IMR-90 (cell line): ENCODE measurements at regions not wholly inside any gene's neighbourhood (a gene's known extent, or its start where the extent isn't known, plus 50 kb on each side); places are given as distances from the start of the nearest gene placed in this dataset.

ENCODE experiments used
- ATAC-seq: fragments of 200-7000 bp; cut with Tn5 transposase; 2 replicates; pipeline ENCODE4 v1.9.1; 2020; ENCODE audit warnings: low read depth, mild to moderate bottlenecking, moderate library complexity
- BruUV-seq: library from RNA; stranded (reverse); fragments of 400-500 nt; replicated peaks from 2 replicates; lab custom pipeline; 2021; lab: Mats Ljungman, UMichigan
- CTCF ChIA-PET: fragments of 300-600 bp; formaldehyde crosslinking; extraction: SDS; loops from one replicate; lab custom pipeline; 2021; ENCODE audit warnings: antibody characterized with exemption; lab: Yijun Ruan, JAX
- POLR2A ChIA-PET: fragments of 300-600 bp; sonication (Branson Sonifier 250); formaldehyde crosslinking; loops from one replicate; lab custom pipeline; 2022; ENCODE audit warnings: antibody characterized with exemption; ENCODE audit not compliant: unreplicated experiment; lab: Charles Lee
- DNase-seq: peaks from one replicate; pipeline ENCODE4 v3.0.0; 2013
- H2AFZ ChIP-seq: replicated peaks from 2 replicates; pipeline ENCODE3; 2013; ENCODE audit warnings: low read length, mild to moderate bottlenecking; ENCODE audit not compliant: poor library complexity
- H2AK5ac ChIP-seq: 2 replicates; pipeline ENCODE4 v1.6.1; 2013; ENCODE audit warnings: low read depth, low read length, inconsistent platforms
- H2AK9ac ChIP-seq: replicated peaks from 2 replicates; pipeline ENCODE3; 2013; ENCODE audit warnings: mild to moderate bottlenecking, low read depth, low read length, moderate library complexity; ENCODE audit not compliant: poor library complexity
- H2BK120ac ChIP-seq: 2 replicates; pipeline ENCODE4 v1.6.1; 2013; ENCODE audit warnings: low read depth, low read length, inconsistent platforms
- H2BK15ac ChIP-seq: 3 replicates; pipeline ENCODE4 v1.6.1; 2013; ENCODE audit warnings: low read depth, low read length, inconsistent platforms
- H2BK20ac ChIP-seq: 2 replicates; pipeline ENCODE4 v1.6.1; 2013; ENCODE audit warnings: low read depth, mild to moderate bottlenecking, inconsistent platforms, low read length, moderate library complexity
- H2BK5ac ChIP-seq: 2 replicates; pipeline ENCODE4 v1.6.1; 2013; ENCODE audit warnings: mild to moderate bottlenecking, low read depth, low read length, inconsistent platforms; ENCODE audit not compliant: poor library complexity, severe bottlenecking
- H3K14ac ChIP-seq: replicated peaks from 2 replicates; pipeline ENCODE4 v1.6.1; 2013; ENCODE audit warnings: low read depth, low read length, inconsistent platforms
- H3K18ac ChIP-seq: 2 replicates; pipeline ENCODE4 v1.6.1; 2013; ENCODE audit warnings: low read depth, low read length, control low read depth
- H3K23ac ChIP-seq: 2 replicates; pipeline ENCODE4 v1.6.1; 2013; ENCODE audit warnings: low read depth, low read length, inconsistent platforms
- H3K27ac ChIP-seq: 2 replicates; pipeline ENCODE4 v1.5.1; 2013; ENCODE audit warnings: mild to moderate bottlenecking, control low read depth, low read length; ENCODE audit not compliant: insufficient read depth
- H3K27me3 ChIP-seq: 2 replicates; pipeline ENCODE4 v1.6.1; 2013; ENCODE audit warnings: low read length; ENCODE audit not compliant: control insufficient read depth, insufficient read depth
- H3K36me3 ChIP-seq: 2 replicates; pipeline ENCODE4 v1.6.1; 2013; ENCODE audit warnings: low read length, mixed read lengths; ENCODE audit not compliant: control insufficient read depth, insufficient read depth
- H3K4ac ChIP-seq: 2 replicates; pipeline ENCODE4 v1.6.1; 2013; ENCODE audit warnings: low read depth, low read length, inconsistent platforms
- H3K4me1 ChIP-seq: 2 replicates; pipeline ENCODE4 v1.6.1; 2013; ENCODE audit warnings: low read length, mixed read lengths; ENCODE audit not compliant: control insufficient read depth, insufficient read depth
- H3K4me2 ChIP-seq: 2 replicates; pipeline ENCODE4 v1.6.1; 2013; ENCODE audit warnings: low read depth, mild to moderate bottlenecking, control low read depth, low read length, moderate library complexity
- H3K4me3 ChIP-seq: 2 replicates; pipeline ENCODE4 v1.5.1; 2013; ENCODE audit warnings: low read depth, mild to moderate bottlenecking, control low read depth, low read length, moderate library complexity; ENCODE audit not compliant: insufficient read depth
- H3K56ac ChIP-seq: 2 replicates; pipeline ENCODE4 v1.6.1; 2013; ENCODE audit warnings: low read length, inconsistent platforms; ENCODE audit not compliant: insufficient read depth; ENCODE audit errors: extremely low read depth
- H3K79me1 ChIP-seq, 2 experiments: 2 replicates each; pipeline ENCODE4 v1.6.1; 2013; ENCODE audit warnings: low read length in 2 of 2, inconsistent platforms in 1 of 2, low read depth in 1 of 2
- H3K9ac ChIP-seq: 2 replicates; pipeline ENCODE4 v1.6.1; 2013; ENCODE audit warnings: low read depth, low read length, control low read depth
- H3K9me1 ChIP-seq: 2 replicates; pipeline ENCODE4 v1.6.1; 2013; ENCODE audit warnings: low read length, inconsistent platforms; ENCODE audit not compliant: insufficient read depth
- H3K9me3 ChIP-seq: 2 replicates; pipeline ENCODE4 v1.6.1; 2013; ENCODE audit warnings: low read length; ENCODE audit not compliant: control insufficient read depth, insufficient read depth
- H4K20me1 ChIP-seq: 2 replicates; pipeline ENCODE4 v1.6.1; 2013; ENCODE audit warnings: low read length, inconsistent platforms; ENCODE audit not compliant: insufficient read depth
- H4K5ac ChIP-seq: 2 replicates; pipeline ENCODE4 v1.6.1; 2013; ENCODE audit warnings: mild to moderate bottlenecking, low read depth, low read length, control low read depth
- H4K8ac ChIP-seq, 2 experiments: 2 replicates each; pipeline ENCODE4 v1.6.1; 2013; ENCODE audit warnings: low read depth in 2 of 2, low read length in 2 of 2, control low read depth in 1 of 2, inconsistent platforms in 1 of 2
- H4K91ac ChIP-seq: 2 replicates; pipeline ENCODE4 v1.6.1; 2013; ENCODE audit warnings: low read depth, low read length, inconsistent platforms; ENCODE audit not compliant: insufficient read depth
- ELK1 ChIP-seq: fragments of 150-350 bp; IDR thresholded peaks from 2 replicates; pipeline ENCODE4 v1.6.1; 2016; ENCODE audit warnings: low read depth, mild to moderate bottlenecking, low read length, moderate library complexity, borderline replicate concordance
- FOS ChIP-seq: fragments of 150-350 bp; IDR thresholded peaks from 2 replicates; pipeline ENCODE4 v1.6.1; 2016; ENCODE audit warnings: low read depth, low read length
- MAFK ChIP-seq: IDR thresholded peaks from 2 replicates; pipeline ENCODE4 v1.6.1; 2012; ENCODE audit warnings: low read depth, low read length, improper control_type of control experiment
- POLR2A ChIP-seq: IDR thresholded peaks from 2 replicates; pipeline ENCODE4 v1.6.1; 2012; ENCODE audit warnings: mild to moderate bottlenecking, low read depth, low read length
- RCOR1 ChIP-seq: IDR thresholded peaks from 2 replicates; pipeline ENCODE4 v1.6.1; 2012; ENCODE audit warnings: mild to moderate bottlenecking, low read length, improper control_type of control experiment; ENCODE audit not compliant: insufficient replicate concordance
- RFX5 ChIP-seq: IDR thresholded peaks from 2 replicates; pipeline ENCODE4 v1.8.0; 2012; ENCODE audit warnings: low read depth, mild to moderate bottlenecking, low read length, moderate library complexity
- WGBS, 2 experiments: methylation state at CpG; one replicate each; pipeline versions ENCODE4 v1.1.5 to v1.1.7; 2013; ENCODE audit warnings: missing lambda C conversion rate in 2 of 2; ENCODE audit not compliant: insufficient read length in 1 of 2; ENCODE audit errors: extremely low coverage in 2 of 2; 5-methylcytosine and 5-hydroxymethylcytosine counted together
- dilution Hi-C: fragments of 300-500 bp; cut with HindIII; formaldehyde crosslinking; loops from one replicate; pipeline ENCODE4 v1.14.3; 2018; ENCODE audit warnings: low sequenced_read_pairs; ENCODE audit not compliant: unreplicated experiment
- in situ Hi-C: fragments of 300-500 bp; cut with MboI; formaldehyde crosslinking; loops from 3 replicates; pipeline ENCODE4 v1.14.3; 2019; ENCODE audit warnings: low sequenced_read_pairs, inconsistent platforms, mixed read lengths
- intact Hi-C: fragments of 100-400 bp; cut with micrococcal nuclease; formaldehyde crosslinking; loops from 2 replicates; pipeline ENCODE4 v1.10.0; 2022

- Histone ChIP-seq H3K23ac (no peak overlapping the region), H3K36me3 (no peaks in the 10 kb centered on the region), H2BK20ac (peak overlapping the region; percentile 31; the same call in 1 of the 2 replicates), H3K9me1 (no peaks in the 10 kb centered on the region), H3K4ac (peak overlapping the region; percentile 10; the same call in 1 of the 2 replicates), H3K9me3 (no peaks in the 10 kb centered on the region), H3K27ac (no peak overlapping the region), H3K79me1 (no peaks in the 10 kb centered on the region), H3K4me2 (peak overlapping the region; percentile 23; the same call in 1 of the 2 replicates), H2AK5ac (no peak overlapping the region), H2BK15ac (0 out of 3 replicates have a peak overlapping the region, but pooled peaks have one; percentile 47), H2AFZ (no peak overlapping the region), H2BK5ac (no peak overlapping the region), H4K91ac (no peak overlapping the region), H3K14ac (0 out of 2 replicates have a peak overlapping the region, but pooled peaks have one; percentile 5), H4K20me1 (no peaks in the 10 kb centered on the region), H3K18ac (peak overlapping the region; percentile 14; the same call in 1 of the 2 replicates), H3K4me1 (peaks cover 2% of the 10 kb centered on the region; the same call in 1 of the 2 replicates), H3K4me3 (no peak overlapping the region), H2AK9ac (no peak overlapping the region), H3K56ac (no peak overlapping the region; the same call in 1 of the 2 replicates), H2BK120ac (peak overlapping the region; percentile 61; the same call in 1 of the 2 replicates), H3K27me3 (no peaks in the 10 kb centered on the region), H4K8ac (peak overlapping the region in 1 of 2 experiments; percentile 8; a peak in 1 of 4 replicates), H4K5ac (no peak overlapping the region; the same call in 1 of the 2 replicates), H3K9ac (no peak overlapping the region)
- in situ Hi-C loops (loop anchor here (10.0 kb wide), 1 partner anchor 55 kb away; no protein-coding TSS in a partner anchor), dilution Hi-C loops (no loop called here), intact Hi-C loops (no loop called here)
- no TSS peak for BruUV-seq
- DNase-seq (peak; percentile 41), ATAC-seq (peak; percentile 17; the same call in 1 of the 2 replicates)
- POLR2A ChIA-PET, result interaction anchor here (0.7 kb wide), 1 partner anchor 32 kb away, joined by 3 read pairs; no protein-coding TSS in a partner anchor
- CTCF ChIA-PET, result no interaction called here
- WGBS, 2 experiments, result 60% methylated on average over 1 of the region's 7 CpGs; no CpG with 5 or more reads in 1 of the 2 experiments
- TF ChIP-seq RFX5 (no peak), FOS (no peak), POLR2A (no peak), RCOR1 (no peak), ELK1 (no peak), MAFK (no peak)
Observed at GRCh38 chr1:222339376-222339947, 208.4 kb downstream of the HHIPL2 start.
